ENCODE measurements at regions not wholly inside any gene's neighbourhood (a gene's known extent, or its start where the extent isn't known, plus 50 kb on each side); places are given as distances from the start of the nearest gene placed in this dataset.

GRCh38 chr6:140321891-140322290 lies 947.4 kb upstream of the CITED2 start:
- TF ChIP-seq CTCF (IDR thresholded peaks at IDR 0.05) = no peak
- no peak for TF ChIP-seq ZFX (IDR thresholded peaks at IDR 0.05; ENCODE audit: borderline replicate concordance)
- no peak overlapping the region for H3K27ac ChIP-seq

- no peak overlapping the region for H3K27ac ChIP-seq
These were observed 945.9 kb upstream of the CITED2 start for GRCh38 chr6:140320081-140321080.

GRCh38 chr6:140319209-140319608 lies 944.8 kb upstream of the CITED2 start:
- TF ChIP-seq ZFX (IDR thresholded peaks at IDR 0.05; ENCODE audit: borderline replicate concordance) (no peak), CTCF (IDR thresholded peaks at IDR 0.05) (no peak)
- no peak overlapping the region for H3K27ac ChIP-seq

More at GRCh38 chr6:140320081-140321080, 945.9 kb upstream of the CITED2 start:
- TF ChIP-seq CTCF (IDR thresholded peaks at IDR 0.05) (no peak), ZFX (IDR thresholded peaks at IDR 0.05; ENCODE audit: borderline replicate concordance) (no peak)

- no peak overlapping the region for H3K27ac ChIP-seq
- TF ChIP-seq CTCF (IDR thresholded peaks at IDR 0.05) (no peak), ZFX (IDR thresholded peaks at IDR 0.05; ENCODE audit: borderline replicate concordance) (no peak)
These were observed 944.0 kb upstream of the CITED2 start for GRCh38 chr6:140318408-140318807.

GRCh38 chr6:140317950-140318349 lies 943.5 kb upstream of the CITED2 start:
- no peak overlapping the region for H3K27ac ChIP-seq
- TF ChIP-seq ZFX (IDR thresholded peaks at IDR 0.05; ENCODE audit: borderline replicate concordance) (no peak), CTCF (IDR thresholded peaks at IDR 0.05) (no peak)

GRCh38 chr6:140316966-140317365 lies 942.5 kb upstream of the CITED2 start:
- TF ChIP-seq ZFX (IDR thresholded peaks at IDR 0.05; ENCODE audit: borderline replicate concordance) = no peak
- TF ChIP-seq CTCF (IDR thresholded peaks at IDR 0.05) = no peak
- H3K27ac ChIP-seq = no peak overlapping the region

GRCh38 chr6:140314682-140315081 lies 940.2 kb upstream of the CITED2 start:
- H3K27ac ChIP-seq = no peak overlapping the region
- TF ChIP-seq ZFX (IDR thresholded peaks at IDR 0.05; ENCODE audit: borderline replicate concordance) (no peak), CTCF (IDR thresholded peaks at IDR 0.05) (no peak)
